Ishikawa (cell line): ENCODE measurements at regions not wholly inside any gene's neighbourhood (a gene's known extent, or its start where the extent isn't known, plus 50 kb on each side); places are given as distances from the start of the nearest gene placed in this dataset.

ENCODE experiments used
- CEBPB ChIP-seq: IDR thresholded peaks from 2 replicates; pipeline ENCODE4 v1.6.1; 2012
- CREB1 ChIP-seq: IDR thresholded peaks from 2 replicates; pipeline ENCODE4 v1.6.1; 2012; ENCODE audit warnings: low read depth
- EGR1 ChIP-seq: IDR thresholded peaks from 2 replicates; pipeline ENCODE4 v1.6.1; 2012
- EP300 ChIP-seq: IDR thresholded peaks from 2 replicates; pipeline ENCODE4 v1.6.1; 2012; ENCODE audit warnings: borderline replicate concordance
- FOXM1 ChIP-seq: IDR thresholded peaks from 2 replicates; pipeline ENCODE4 v1.6.1; 2012; ENCODE audit warnings: low read depth, borderline replicate concordance
- NFIC ChIP-seq: IDR thresholded peaks from 2 replicates; pipeline ENCODE4 v1.6.1; 2012
- RAD21 ChIP-seq: IDR thresholded peaks from 2 replicates; pipeline ENCODE4 v1.6.1; 2012; ENCODE audit warnings: low read depth
- TAF1 ChIP-seq: IDR thresholded peaks from 2 replicates; pipeline ENCODE4 v1.6.1; 2012; ENCODE audit warnings: low read depth, mild to moderate bottlenecking
- TCF12 ChIP-seq: IDR thresholded peaks from 2 replicates; pipeline ENCODE4 v1.6.1; 2012; ENCODE audit warnings: low read depth
- TEAD4 ChIP-seq: IDR thresholded peaks from 2 replicates; pipeline ENCODE4 v1.6.1; 2012
- YY1 ChIP-seq: IDR thresholded peaks from 2 replicates; pipeline ENCODE4 v1.6.1; 2012; ENCODE audit warnings: low read depth
- ZBTB7A ChIP-seq: IDR thresholded peaks from 2 replicates; pipeline ENCODE4 v1.6.1; 2012; ENCODE audit warnings: low read depth
- TF ChIP-seq, protein P1 (sequence below): IDR thresholded peaks from 2 replicates; pipeline ENCODE4 v1.6.1; 2012
- TF ChIP-seq, protein P2 (sequence below): IDR thresholded peaks from 2 replicates; pipeline ENCODE4 v1.6.1; 2012; ENCODE audit warnings: low read depth, mild to moderate bottlenecking
- TF ChIP-seq, protein P3 (sequence below): IDR thresholded peaks from 2 replicates; pipeline ENCODE4 v1.6.1; 2012

DNA sequence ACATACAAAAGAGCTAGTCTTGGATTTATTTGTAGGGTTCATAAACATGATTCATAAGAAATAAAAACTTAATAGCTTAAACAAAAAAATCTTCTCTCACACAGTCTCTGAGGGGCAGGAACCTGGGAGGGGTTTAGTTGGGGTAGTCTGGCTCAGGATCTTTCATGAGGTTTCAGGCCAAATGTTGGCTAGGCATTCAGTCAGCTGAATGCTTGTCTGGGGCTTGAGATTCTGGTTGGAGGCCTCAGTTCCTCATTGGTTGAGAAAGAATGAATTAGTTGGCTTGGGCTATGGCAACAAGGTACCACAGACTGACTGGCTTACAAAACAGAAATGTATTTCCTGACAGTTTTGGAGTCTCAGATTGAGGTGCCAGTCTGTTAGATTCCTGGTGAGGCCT, 74.3 kb downstream of the ANKRD7 start:
- TF ChIP-seq, protein P1, sequence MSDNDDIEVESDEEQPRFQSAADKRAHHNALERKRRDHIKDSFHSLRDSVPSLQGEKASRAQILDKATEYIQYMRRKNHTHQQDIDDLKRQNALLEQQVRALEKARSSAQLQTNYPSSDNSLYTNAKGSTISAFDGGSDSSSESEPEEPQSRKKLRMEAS = no peak

DNA sequence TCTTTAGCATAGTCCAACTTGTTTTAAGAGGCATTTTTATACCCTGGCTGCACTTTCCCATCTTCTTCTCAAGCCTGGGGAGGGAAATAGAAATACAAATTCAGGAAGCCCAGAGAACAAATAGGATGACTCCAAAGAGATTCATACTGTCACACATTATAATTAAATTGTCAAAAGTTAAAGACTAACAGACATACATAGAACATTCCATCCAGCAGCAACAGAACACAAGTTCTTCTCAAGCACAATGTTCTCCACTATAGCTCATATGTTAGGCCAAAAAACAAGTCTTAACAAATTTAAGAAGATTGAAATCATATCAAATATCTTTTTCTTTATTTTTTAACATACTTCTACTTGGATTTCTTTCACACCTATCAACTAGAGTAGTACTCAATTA, 75.7 kb downstream of the ANKRD7 start:
- TF ChIP-seq EGR1 = no peak
- no peak for TF ChIP-seq ZBTB7A
- TF ChIP-seq FOXM1 = no peak
- no peak for TF ChIP-seq NFIC
- TF ChIP-seq TCF12 = no peak
- no peak for TF ChIP-seq YY1
- TF ChIP-seq TAF1 = no peak
- no peak for TF ChIP-seq CREB1
- TF ChIP-seq, protein P1 = no peak
- no peak for TF ChIP-seq CEBPB
- TF ChIP-seq RAD21 = no peak
- TF ChIP-seq, protein P2, sequence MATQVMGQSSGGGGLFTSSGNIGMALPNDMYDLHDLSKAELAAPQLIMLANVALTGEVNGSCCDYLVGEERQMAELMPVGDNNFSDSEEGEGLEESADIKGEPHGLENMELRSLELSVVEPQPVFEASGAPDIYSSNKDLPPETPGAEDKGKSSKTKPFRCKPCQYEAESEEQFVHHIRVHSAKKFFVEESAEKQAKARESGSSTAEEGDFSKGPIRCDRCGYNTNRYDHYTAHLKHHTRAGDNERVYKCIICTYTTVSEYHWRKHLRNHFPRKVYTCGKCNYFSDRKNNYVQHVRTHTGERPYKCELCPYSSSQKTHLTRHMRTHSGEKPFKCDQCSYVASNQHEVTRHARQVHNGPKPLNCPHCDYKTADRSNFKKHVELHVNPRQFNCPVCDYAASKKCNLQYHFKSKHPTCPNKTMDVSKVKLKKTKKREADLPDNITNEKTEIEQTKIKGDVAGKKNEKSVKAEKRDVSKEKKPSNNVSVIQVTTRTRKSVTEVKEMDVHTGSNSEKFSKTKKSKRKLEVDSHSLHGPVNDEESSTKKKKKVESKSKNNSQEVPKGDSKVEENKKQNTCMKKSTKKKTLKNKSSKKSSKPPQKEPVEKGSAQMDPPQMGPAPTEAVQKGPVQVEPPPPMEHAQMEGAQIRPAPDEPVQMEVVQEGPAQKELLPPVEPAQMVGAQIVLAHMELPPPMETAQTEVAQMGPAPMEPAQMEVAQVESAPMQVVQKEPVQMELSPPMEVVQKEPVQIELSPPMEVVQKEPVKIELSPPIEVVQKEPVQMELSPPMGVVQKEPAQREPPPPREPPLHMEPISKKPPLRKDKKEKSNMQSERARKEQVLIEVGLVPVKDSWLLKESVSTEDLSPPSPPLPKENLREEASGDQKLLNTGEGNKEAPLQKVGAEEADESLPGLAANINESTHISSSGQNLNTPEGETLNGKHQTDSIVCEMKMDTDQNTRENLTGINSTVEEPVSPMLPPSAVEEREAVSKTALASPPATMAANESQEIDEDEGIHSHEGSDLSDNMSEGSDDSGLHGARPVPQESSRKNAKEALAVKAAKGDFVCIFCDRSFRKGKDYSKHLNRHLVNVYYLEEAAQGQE = no peak
- TF ChIP-seq EP300 = no peak
- TF ChIP-seq TEAD4 = no peak
- TF ChIP-seq, protein P3, sequence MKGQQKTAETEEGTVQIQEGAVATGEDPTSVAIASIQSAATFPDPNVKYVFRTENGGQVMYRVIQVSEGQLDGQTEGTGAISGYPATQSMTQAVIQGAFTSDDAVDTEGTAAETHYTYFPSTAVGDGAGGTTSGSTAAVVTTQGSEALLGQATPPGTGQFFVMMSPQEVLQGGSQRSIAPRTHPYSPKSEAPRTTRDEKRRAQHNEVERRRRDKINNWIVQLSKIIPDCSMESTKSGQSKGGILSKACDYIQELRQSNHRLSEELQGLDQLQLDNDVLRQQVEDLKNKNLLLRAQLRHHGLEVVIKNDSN = no peak

DNA sequence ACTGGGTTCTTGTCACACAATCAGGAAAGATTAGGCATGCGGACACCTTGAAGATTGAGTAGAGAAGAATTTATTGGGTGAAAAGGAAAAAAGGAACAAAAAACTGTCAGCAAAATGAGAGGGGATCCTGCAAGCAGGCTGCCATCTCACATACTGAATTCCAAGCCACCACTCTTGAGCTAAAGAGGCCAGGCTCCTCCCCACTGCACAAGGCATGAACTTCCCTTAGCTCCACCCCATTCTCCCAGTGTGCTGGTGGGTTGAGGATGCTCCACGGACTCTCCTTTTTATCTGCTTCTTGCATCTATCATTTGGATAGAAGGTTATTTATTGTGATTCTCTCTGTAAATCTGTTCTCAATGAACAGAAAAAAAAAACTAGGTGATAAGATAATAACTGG, 79.6 kb downstream of the ANKRD7 start:
- TF ChIP-seq RAD21 = no peak
- TF ChIP-seq CREB1 = no peak
- no peak for TF ChIP-seq ZBTB7A
- no peak for TF ChIP-seq CEBPB
- TF ChIP-seq FOXM1 = no peak
- TF ChIP-seq, protein P1 = no peak
- TF ChIP-seq, protein P2 = no peak
- no peak for TF ChIP-seq EGR1
- TF ChIP-seq, protein P3 = no peak
- TF ChIP-seq NFIC = no peak
- no peak for TF ChIP-seq TCF12
- TF ChIP-seq EP300 = no peak
- no peak for TF ChIP-seq TAF1
- TF ChIP-seq YY1 = no peak
- no peak for TF ChIP-seq TEAD4

DNA sequence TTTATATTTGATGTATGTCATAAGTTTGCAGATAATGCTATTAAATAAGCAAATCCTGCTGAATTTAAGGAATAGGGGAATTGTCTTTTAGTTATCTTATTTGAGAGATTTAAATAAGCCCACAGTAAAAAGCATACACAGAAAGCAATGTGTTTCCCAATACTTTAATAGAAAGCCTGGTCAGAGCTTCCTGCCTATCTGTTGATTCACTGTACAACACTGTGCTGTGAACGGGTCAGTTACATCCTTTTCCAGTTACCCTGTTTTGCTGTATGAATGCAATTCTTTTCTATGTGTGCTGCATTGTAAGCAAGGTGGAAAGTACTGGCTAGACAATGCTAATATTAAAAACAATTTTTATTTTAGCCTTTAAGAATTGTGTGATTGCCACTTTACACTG, 81.2 kb downstream of the ANKRD7 start:
- TF ChIP-seq RAD21 = no peak
- TF ChIP-seq, protein P3 = no peak
- TF ChIP-seq EGR1 = no peak
- TF ChIP-seq TEAD4 = no peak

DNA sequence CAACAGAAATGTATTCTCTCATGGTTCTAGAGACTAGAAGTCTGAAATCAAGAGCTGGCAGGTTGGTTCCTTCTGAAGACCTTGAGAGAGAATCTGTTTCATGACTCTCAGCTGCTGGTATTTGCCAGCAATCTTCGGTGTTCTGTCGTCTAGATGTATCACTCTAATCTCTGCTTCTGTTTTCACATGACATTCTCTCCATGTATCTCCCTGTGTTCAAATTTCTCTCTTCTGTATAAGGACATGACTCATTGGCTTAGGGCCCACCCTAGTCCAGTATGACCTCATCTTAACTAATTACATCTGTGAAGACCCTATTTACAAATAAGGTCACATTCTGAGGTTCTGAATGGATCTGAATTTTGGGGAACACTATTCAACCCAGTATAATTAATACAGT, 82.3 kb downstream of the ANKRD7 start:
- TF ChIP-seq TEAD4 (no peak), ZBTB7A (no peak), CREB1 (no peak), EP300 (no peak), RAD21 (no peak), TAF1 (no peak)
- TF ChIP-seq, protein P1 = no peak
- TF ChIP-seq, protein P3 = no peak
- TF ChIP-seq, protein P2 = no peak
